Liver (tissue), 8 donors: ENCODE measurements at regions not wholly inside any gene's neighbourhood (a gene's known extent, or its start where the extent isn't known, plus 50 kb on each side); places are given as distances from the start of the nearest gene placed in this dataset.

Experiments
- DNase-seq: peaks from one replicate; pipeline ENCODE4 v3.0.0-alpha.2; 2017; ENCODE audit warnings: low spot score
- H3K27ac ChIP-seq, 2 donors: one replicate each; pipeline ENCODE4 v1.7.0; 2013; ENCODE audit warnings: inconsistent platforms in 2 of 2, low read length in 2 of 2, control low read depth in 1 of 2, low read depth in 1 of 2, mild to moderate bottlenecking in 1 of 2
- H3K27me3 ChIP-seq, 4 donors: one replicate each; pipeline versions ENCODE4 v1.6.1 to v1.7.0; 2013; ENCODE audit warnings: low read length in 3 of 4, inconsistent platforms in 1 of 4, mild to moderate bottlenecking in 1 of 4, moderate library complexity in 1 of 4; ENCODE audit not compliant: control insufficient read depth in 4 of 4, insufficient read depth in 4 of 4
- H3K36me3 ChIP-seq, 4 donors: one replicate each; pipeline versions ENCODE4 v1.6.1 to v1.7.0; 2013; ENCODE audit warnings: low read length in 3 of 4, mild to moderate bottlenecking in 3 of 4, low read depth in 1 of 4, moderate library complexity in 1 of 4; ENCODE audit not compliant: control insufficient read depth in 4 of 4, insufficient read depth in 3 of 4
- H3K4me1 ChIP-seq, 4 donors: one replicate each; pipeline versions ENCODE4 v1.6.1 to v1.7.0; 2013; ENCODE audit warnings: low read length in 3 of 4, mild to moderate bottlenecking in 3 of 4, moderate library complexity in 1 of 4; ENCODE audit not compliant: control insufficient read depth in 4 of 4, insufficient read depth in 4 of 4
- H3K4me3 ChIP-seq, 3 donors: one replicate each; pipeline versions ENCODE4 v1.6.1 to v1.7.0; 2013; ENCODE audit warnings: low read length in 3 of 3, control low read depth in 1 of 3, low read depth in 1 of 3, mild to moderate bottlenecking in 1 of 3
- H3K9ac ChIP-seq, 2 donors: one replicate each; pipeline ENCODE4 v1.7.0; 2013; ENCODE audit warnings: low read length in 2 of 2, mild to moderate bottlenecking in 2 of 2, moderate library complexity in 2 of 2, control low read depth in 1 of 2, low read depth in 1 of 2
- H3K9me3 ChIP-seq, 4 donors: one replicate each; pipeline versions ENCODE4 v1.6.1 to v1.7.0; 2013; ENCODE audit warnings: low read length in 3 of 4; ENCODE audit not compliant: control insufficient read depth in 4 of 4
- EGR1 ChIP-seq, 2 donors: IDR thresholded peaks; 2 replicates each; pipeline ENCODE4 v1.6.1; 2016 to 2018; ENCODE audit warnings: antibody characterized with exemption in 2 of 2, low read depth in 2 of 2
- FOXA1 ChIP-seq: IDR thresholded peaks from 2 replicates; pipeline ENCODE4 v1.6.1; 2016; ENCODE audit warnings: antibody characterized with exemption
- FOXA2 ChIP-seq: IDR thresholded peaks from 2 replicates; pipeline ENCODE4 v1.6.1; 2016; ENCODE audit warnings: antibody characterized with exemption
- HNF4A ChIP-seq, 2 donors: conservative IDR thresholded peaks; 2 replicates each; pipeline ENCODE4 v1.6.1; 2016; ENCODE audit warnings: antibody characterized with exemption in 2 of 2, mild to moderate bottlenecking in 2 of 2
- HNF4G ChIP-seq: IDR thresholded peaks from 2 replicates; pipeline ENCODE4 v1.6.1; 2016; ENCODE audit warnings: antibody characterized with exemption
- JUND ChIP-seq, 2 donors: IDR thresholded peaks; 2 replicates each; pipeline ENCODE4 v1.6.1; 2016; ENCODE audit warnings: antibody characterized with exemption in 2 of 2
- NR2F2 ChIP-seq: IDR thresholded peaks from 2 replicates; pipeline ENCODE4 v1.6.1; 2016; ENCODE audit warnings: antibody characterized with exemption
- RAD21 ChIP-seq, 2 donors: IDR thresholded peaks; 2 replicates each; pipeline ENCODE4 v1.6.1; 2016; ENCODE audit warnings: antibody characterized with exemption in 2 of 2, mild to moderate bottlenecking in 2 of 2
- RXRA ChIP-seq, 2 donors: IDR thresholded peaks; 2 replicates each; pipeline ENCODE4 v1.6.1; 2017 to 2018; ENCODE audit warnings: antibody characterized with exemption in 2 of 2, mild to moderate bottlenecking in 1 of 2
- SP1 ChIP-seq: IDR thresholded peaks from 2 replicates; pipeline ENCODE4 v1.6.1; 2018; ENCODE audit warnings: antibody characterized with exemption, mild to moderate bottlenecking
- TAF1 ChIP-seq: conservative IDR thresholded peaks from 2 replicates; pipeline ENCODE4 v1.6.1; 2016; ENCODE audit warnings: antibody characterized with exemption, mild to moderate bottlenecking
- YY1 ChIP-seq: IDR thresholded peaks from 2 replicates; pipeline ENCODE4 v1.6.1; 2016; ENCODE audit warnings: antibody characterized with exemption, mild to moderate bottlenecking
- WGBS: extraction: QIAGEN DNeasy Blood & Tissue Kit; methylation state at CpG from one replicate; pipeline ENCODE4 v1.1.7; 2013; 5-methylcytosine and 5-hydroxymethylcytosine counted together
- TF ChIP-seq, protein P1 (sequence below): IDR thresholded peaks from 2 replicates; pipeline ENCODE4 v1.6.1; 2016; ENCODE audit warnings: antibody characterized with exemption, mild to moderate bottlenecking
- TF ChIP-seq, protein P2 (sequence below): fragments of 150-350 bp; IDR thresholded peaks from 2 replicates; pipeline ENCODE4 v1.5.1; 2017; ENCODE audit warnings: improper control_type of control experiment, low read depth, low read length; ENCODE audit not compliant: missing input control
- TF ChIP-seq, protein P3 (sequence below): IDR thresholded peaks from 2 replicates; pipeline ENCODE4 v1.6.1; 2016; ENCODE audit warnings: antibody characterized with exemption
- TF ChIP-seq, protein P4 (sequence below): IDR thresholded peaks from 2 replicates; pipeline ENCODE4 v1.6.1; 2016; ENCODE audit warnings: antibody characterized with exemption
- TF ChIP-seq, protein P5 (sequence below): IDR thresholded peaks from 2 replicates; pipeline ENCODE4 v1.6.1; 2016; ENCODE audit warnings: antibody characterized with exemption
- donor health status: healthy.
- donor health status: healthy.
- donor health status: healthy.
- donor health status: healthy.
- donor health status: healthy.

DNA sequence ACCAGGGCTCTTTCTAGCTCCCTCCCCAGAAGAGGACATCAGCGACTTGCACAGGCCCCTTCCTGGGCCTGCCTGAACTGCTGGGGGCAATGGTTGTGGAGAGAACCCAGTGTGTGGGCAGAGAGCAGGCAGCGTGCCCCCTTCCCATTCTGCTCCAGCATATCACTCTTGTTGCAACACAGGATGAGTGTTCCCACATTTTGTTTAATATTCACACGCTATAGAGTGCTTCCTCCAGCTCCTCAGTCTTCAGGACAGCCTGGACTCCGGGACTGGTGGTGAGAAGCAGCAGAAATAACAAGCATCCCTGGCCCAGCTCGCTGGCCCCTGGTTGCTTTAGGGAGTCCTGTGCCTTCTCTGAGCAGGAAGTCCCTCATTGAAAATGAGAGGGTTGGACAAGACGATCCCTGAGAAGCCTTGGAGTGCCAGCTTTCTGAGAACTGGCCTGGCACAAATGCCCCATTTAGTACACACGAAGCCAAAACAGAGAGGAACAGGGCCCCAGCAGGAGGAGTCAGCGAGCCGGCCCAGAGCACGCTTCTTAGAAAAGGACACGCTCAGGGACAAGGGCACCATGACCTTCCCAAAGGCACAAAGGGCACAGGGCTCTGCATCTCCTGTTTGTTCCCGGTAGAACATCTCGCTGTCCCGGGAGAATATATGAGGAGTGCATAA lies 84.2 kb upstream of the FOXC1 start:
- Histone ChIP-seq H3K9ac (no peak overlapping the region), H3K27ac (no peak overlapping the region), H3K9me3 (no peaks in the 10 kb centered on the region), H3K4me3 (no peak overlapping the region), H3K27me3 (no peaks in the 10 kb centered on the region), H3K4me1 (peaks cover 0 to 6% (median 2%) of the 10 kb centered on the region in 4 donors), H3K36me3 (no peaks in the 10 kb centered on the region)
- 87% methylated on average over 14 of the region's 14 CpGs for WGBS
- no peak for DNase-seq
- TF ChIP-seq, protein P1, sequence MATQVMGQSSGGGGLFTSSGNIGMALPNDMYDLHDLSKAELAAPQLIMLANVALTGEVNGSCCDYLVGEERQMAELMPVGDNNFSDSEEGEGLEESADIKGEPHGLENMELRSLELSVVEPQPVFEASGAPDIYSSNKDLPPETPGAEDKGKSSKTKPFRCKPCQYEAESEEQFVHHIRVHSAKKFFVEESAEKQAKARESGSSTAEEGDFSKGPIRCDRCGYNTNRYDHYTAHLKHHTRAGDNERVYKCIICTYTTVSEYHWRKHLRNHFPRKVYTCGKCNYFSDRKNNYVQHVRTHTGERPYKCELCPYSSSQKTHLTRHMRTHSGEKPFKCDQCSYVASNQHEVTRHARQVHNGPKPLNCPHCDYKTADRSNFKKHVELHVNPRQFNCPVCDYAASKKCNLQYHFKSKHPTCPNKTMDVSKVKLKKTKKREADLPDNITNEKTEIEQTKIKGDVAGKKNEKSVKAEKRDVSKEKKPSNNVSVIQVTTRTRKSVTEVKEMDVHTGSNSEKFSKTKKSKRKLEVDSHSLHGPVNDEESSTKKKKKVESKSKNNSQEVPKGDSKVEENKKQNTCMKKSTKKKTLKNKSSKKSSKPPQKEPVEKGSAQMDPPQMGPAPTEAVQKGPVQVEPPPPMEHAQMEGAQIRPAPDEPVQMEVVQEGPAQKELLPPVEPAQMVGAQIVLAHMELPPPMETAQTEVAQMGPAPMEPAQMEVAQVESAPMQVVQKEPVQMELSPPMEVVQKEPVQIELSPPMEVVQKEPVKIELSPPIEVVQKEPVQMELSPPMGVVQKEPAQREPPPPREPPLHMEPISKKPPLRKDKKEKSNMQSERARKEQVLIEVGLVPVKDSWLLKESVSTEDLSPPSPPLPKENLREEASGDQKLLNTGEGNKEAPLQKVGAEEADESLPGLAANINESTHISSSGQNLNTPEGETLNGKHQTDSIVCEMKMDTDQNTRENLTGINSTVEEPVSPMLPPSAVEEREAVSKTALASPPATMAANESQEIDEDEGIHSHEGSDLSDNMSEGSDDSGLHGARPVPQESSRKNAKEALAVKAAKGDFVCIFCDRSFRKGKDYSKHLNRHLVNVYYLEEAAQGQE: no peak
- TF ChIP-seq SP1 (no peak), RXRA (IDR thresholded peaks at IDR 0.05) (no peak), HNF4G (no peak), FOXA2 (no peak), HNF4A (conservative IDR thresholded peaks at IDR 0.05) (no peak), FOXA1 (no peak), JUND (IDR thresholded peaks at IDR 0.05) (no peak), EGR1 (IDR thresholded peaks at IDR 0.05; ENCODE audit: low read depth in 2 of 2) (no peak), RAD21 (IDR thresholded peaks at IDR 0.05) (no peak)
- TF ChIP-seq, protein P2, sequence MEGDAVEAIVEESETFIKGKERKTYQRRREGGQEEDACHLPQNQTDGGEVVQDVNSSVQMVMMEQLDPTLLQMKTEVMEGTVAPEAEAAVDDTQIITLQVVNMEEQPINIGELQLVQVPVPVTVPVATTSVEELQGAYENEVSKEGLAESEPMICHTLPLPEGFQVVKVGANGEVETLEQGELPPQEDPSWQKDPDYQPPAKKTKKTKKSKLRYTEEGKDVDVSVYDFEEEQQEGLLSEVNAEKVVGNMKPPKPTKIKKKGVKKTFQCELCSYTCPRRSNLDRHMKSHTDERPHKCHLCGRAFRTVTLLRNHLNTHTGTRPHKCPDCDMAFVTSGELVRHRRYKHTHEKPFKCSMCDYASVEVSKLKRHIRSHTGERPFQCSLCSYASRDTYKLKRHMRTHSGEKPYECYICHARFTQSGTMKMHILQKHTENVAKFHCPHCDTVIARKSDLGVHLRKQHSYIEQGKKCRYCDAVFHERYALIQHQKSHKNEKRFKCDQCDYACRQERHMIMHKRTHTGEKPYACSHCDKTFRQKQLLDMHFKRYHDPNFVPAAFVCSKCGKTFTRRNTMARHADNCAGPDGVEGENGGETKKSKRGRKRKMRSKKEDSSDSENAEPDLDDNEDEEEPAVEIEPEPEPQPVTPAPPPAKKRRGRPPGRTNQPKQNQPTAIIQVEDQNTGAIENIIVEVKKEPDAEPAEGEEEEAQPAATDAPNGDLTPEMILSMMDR: no peak
- TF ChIP-seq, protein P3, sequence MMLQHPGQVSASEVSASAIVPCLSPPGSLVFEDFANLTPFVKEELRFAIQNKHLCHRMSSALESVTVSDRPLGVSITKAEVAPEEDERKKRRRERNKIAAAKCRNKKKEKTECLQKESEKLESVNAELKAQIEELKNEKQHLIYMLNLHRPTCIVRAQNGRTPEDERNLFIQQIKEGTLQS: no peak
- TF ChIP-seq, protein P4, sequence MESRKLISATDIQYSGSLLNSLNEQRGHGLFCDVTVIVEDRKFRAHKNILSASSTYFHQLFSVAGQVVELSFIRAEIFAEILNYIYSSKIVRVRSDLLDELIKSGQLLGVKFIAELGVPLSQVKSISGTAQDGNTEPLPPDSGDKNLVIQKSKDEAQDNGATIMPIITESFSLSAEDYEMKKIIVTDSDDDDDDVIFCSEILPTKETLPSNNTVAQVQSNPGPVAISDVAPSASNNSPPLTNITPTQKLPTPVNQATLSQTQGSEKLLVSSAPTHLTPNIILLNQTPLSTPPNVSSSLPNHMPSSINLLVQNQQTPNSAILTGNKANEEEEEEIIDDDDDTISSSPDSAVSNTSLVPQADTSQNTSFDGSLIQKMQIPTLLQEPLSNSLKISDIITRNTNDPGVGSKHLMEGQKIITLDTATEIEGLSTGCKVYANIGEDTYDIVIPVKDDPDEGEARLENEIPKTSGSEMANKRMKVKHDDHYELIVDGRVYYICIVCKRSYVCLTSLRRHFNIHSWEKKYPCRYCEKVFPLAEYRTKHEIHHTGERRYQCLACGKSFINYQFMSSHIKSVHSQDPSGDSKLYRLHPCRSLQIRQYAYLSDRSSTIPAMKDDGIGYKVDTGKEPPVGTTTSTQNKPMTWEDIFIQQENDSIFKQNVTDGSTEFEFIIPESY: no peak

DNA sequence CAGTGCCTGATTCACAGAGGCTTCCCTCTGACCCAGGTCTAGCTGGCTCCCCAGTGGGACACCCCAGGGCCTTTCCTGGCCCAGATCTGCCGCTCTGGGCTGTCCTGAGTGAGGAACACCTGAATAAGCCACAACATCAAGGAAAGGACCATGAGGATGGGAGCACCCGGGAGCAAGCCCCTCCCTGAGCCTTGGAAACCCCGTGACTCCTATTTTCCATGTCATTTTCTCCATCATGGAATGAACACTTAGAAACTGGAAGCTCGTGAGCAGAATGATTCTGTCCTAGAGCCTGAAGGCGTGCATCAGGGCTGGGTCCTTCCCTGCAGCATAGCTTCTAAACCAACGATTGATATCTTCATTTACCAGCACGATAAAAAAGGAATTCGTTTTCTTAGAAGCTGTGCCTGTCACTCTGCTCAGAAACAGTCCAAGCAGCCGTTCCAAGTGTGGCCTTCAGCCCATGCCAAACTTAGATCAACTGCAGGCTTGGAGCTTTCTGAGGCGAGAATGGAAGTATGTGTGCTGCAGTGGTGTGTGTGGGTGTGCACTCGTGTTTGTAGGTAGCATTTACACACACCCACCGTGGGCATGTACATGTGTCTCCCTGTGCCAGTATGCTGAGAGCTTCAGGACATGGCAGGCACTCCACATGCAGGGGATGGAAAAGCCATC lies 83.2 kb upstream of the FOXC1 start:
- H3K9ac ChIP-seq: no peak overlapping the region
- H3K27ac ChIP-seq: no peak overlapping the region
- no peaks in the 10 kb centered on the region for H3K9me3 ChIP-seq
- no peak for DNase-seq
- 75% methylated on average over 12 of the region's 12 CpGs for WGBS
- H3K36me3 ChIP-seq: no peaks in the 10 kb centered on the region
- H3K4me1 ChIP-seq: peaks cover 0 to 6% (median 2%) of the 10 kb centered on the region in 4 donors
- H3K4me3 ChIP-seq: no peak overlapping the region
- no peaks in the 10 kb centered on the region for H3K27me3 ChIP-seq
- TF ChIP-seq, protein P5, sequence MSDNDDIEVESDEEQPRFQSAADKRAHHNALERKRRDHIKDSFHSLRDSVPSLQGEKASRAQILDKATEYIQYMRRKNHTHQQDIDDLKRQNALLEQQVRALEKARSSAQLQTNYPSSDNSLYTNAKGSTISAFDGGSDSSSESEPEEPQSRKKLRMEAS: no peak
- TF ChIP-seq FOXA1 (no peak), TAF1 (no peak), JUND (IDR thresholded peaks at IDR 0.05) (no peak), HNF4G (no peak), YY1 (no peak), NR2F2 (no peak), SP1 (no peak), RAD21 (IDR thresholded peaks at IDR 0.05) (no peak), EGR1 (IDR thresholded peaks at IDR 0.05; ENCODE audit: low read depth in 2 of 2) (no peak)
- TF ChIP-seq, protein P2: no peak
- TF ChIP-seq, protein P1: no peak
